ENCODE measurements at regions not wholly inside any gene's neighbourhood (a gene's known extent, or its start where the extent isn't known, plus 50 kb on each side); places are given as distances from the start of the nearest gene placed in this dataset.

GRCh38 chr2:189960346-189960745 is 102.2 kb downstream of the MSTN start (continued):
- TF ChIP-seq SAP30 (IDR thresholded peaks at IDR 0.05; ENCODE audit: insufficient read depth, insufficient replicate concordance, low read length) (no peak), KDM1A (IDR thresholded peaks at IDR 0.05; ENCODE audit: borderline replicate concordance, low read length) (no peak), NRF1 (IDR thresholded peaks at IDR 0.05; ENCODE audit: low read depth, low read length) (no peak)
